CD4-positive, CD25-positive, alpha-beta regulatory T cell (primary cell): ENCODE measurements at regions not wholly inside any gene's neighbourhood (a gene's known extent, or its start where the extent isn't known, plus 50 kb on each side); places are given as distances from the start of the nearest gene placed in this dataset.

Experiments used
- ATAC-seq, 2 donors: fragments of 150-1000 bp; cut with Tn5 transposase; one replicate each; pipeline ENCODE4 v1.10.0; 2021; ENCODE audit warnings: low read depth in 2 of 2, moderate number of reproducible peaks in 2 of 2, moderate library complexity in 1 of 2
- DNase-seq, 3 donors: peaks; one replicate each; pipeline versions ENCODE4 v3.0.0 to v3.0.0-alpha.2; 2012 to 2022; ENCODE audit warnings: mixed read lengths in 1 of 3
- H3K27ac ChIP-seq: one replicate; pipeline ENCODE4 v1.7.0; 2013; ENCODE audit warnings: mild to moderate bottlenecking, low read length; ENCODE audit not compliant: insufficient read depth, poor library complexity, severe bottlenecking
- H3K27me3 ChIP-seq: one replicate; pipeline ENCODE4 v1.7.0; 2013; ENCODE audit warnings: low read length; ENCODE audit not compliant: control insufficient read depth, insufficient read depth
- H3K36me3 ChIP-seq: one replicate; pipeline ENCODE4 v1.7.0; 2013; ENCODE audit warnings: mild to moderate bottlenecking, low read length, moderate library complexity; ENCODE audit not compliant: control insufficient read depth, insufficient read depth
- H3K4me1 ChIP-seq: 2 replicates; pipeline ENCODE4 v1.7.0; 2013; ENCODE audit warnings: mild to moderate bottlenecking, low read length; ENCODE audit not compliant: insufficient read depth, control insufficient read depth, poor library complexity, severe bottlenecking
- H3K4me3 ChIP-seq: one replicate; pipeline ENCODE4 v1.7.0; 2013; ENCODE audit warnings: low read depth, mild to moderate bottlenecking, low read length, moderate library complexity
- H3K9me3 ChIP-seq, 2 experiments: 1 replicate in 1 of 2; 2 replicates in 1 of 2; pipeline ENCODE4 v1.7.0; 2013; ENCODE audit warnings: low read length in 2 of 2, mild to moderate bottlenecking in 1 of 2, moderate library complexity in 1 of 2; ENCODE audit not compliant: control insufficient read depth in 2 of 2
- H3K27ac Mint-ChIP-seq, 3 donors: one replicate each; pipeline ENCODE4 v1.8.0; 2020 to 2022; ENCODE audit warnings: mild to moderate bottlenecking in 3 of 3, mixed read lengths in 3 of 3, moderate library complexity in 2 of 3
- H3K27me3 Mint-ChIP-seq: one replicate; pipeline ENCODE4 v1.8.0; 2022; ENCODE audit warnings: mild to moderate bottlenecking, mixed read lengths
- H3K36me3 Mint-ChIP-seq: one replicate; pipeline ENCODE4 v1.8.0; 2020; ENCODE audit warnings: mixed read lengths
- H3K4me1 Mint-ChIP-seq, 4 donors: one replicate each; pipeline ENCODE4 v1.8.0; 2020 to 2022; ENCODE audit warnings: mixed read lengths in 4 of 4, mild to moderate bottlenecking in 1 of 4
- H3K4me3 Mint-ChIP-seq, 4 donors: one replicate each; pipeline ENCODE4 v1.8.0; 2020 to 2022; ENCODE audit warnings: mild to moderate bottlenecking in 4 of 4, mixed read lengths in 4 of 4, moderate library complexity in 3 of 4
- H3K9me3 Mint-ChIP-seq, 7 donors: one replicate each; pipeline ENCODE4 v1.8.0; 2020 to 2022; ENCODE audit warnings: mixed read lengths in 7 of 7, mild to moderate bottlenecking in 3 of 7, moderate library complexity in 2 of 7

DNA sequence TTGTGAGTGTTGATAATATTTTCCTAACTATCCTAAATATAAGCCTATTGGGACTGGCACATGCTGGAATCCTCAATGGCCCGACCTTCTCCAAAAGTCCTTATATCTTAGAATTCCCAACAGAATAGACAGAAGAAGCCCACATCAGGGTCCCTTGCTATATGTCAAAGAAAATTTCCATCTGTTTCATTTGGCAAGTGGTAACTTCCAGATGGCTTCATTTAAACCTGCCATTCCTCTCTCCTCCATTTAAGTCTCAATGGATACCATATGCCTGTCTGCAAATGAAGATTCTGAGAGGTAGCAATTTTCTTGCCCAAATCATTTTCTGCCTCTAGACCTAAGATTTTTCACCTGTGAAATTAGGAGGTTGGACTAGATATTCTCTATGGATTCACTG lies 73.1 kb upstream of the KCNA4 start:
- Mint-ChIP-seq H3K4me3 (no peak overlapping the region), H3K27me3 (no peaks in the 10 kb centered on the region)

DNA sequence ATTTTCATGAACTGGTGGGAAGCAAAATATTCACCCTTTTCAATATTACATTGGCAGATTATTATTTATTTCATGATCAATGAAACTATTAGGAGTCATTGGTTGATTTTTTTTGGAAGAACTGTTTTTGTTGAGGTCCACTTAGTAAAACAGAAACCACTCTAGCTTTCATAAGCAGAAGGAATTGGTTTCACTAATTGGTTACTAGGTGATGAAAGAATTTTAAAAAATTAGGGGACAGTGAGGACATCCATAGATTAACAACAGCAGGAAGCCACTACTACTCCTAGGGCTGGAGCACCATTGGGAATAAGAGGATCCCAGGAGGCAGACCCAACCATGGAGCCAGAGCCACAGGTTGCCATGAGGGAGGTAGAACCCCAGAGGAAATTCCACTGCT lies 74.4 kb upstream of the KCNA4 start:
- no peaks in the 10 kb centered on the region for H3K36me3 Mint-ChIP-seq
- H3K9me3 Mint-ChIP-seq, result peaks cover 0 to 10% (median 4%) of the 10 kb centered on the region in 7 donors
- H3K4me1 Mint-ChIP-seq, result no peaks in the 10 kb centered on the region
- no peak overlapping the region for H3K27ac Mint-ChIP-seq
- H3K4me3 ChIP-seq, result no peak overlapping the region
- no peaks in the 10 kb centered on the region for H3K27me3 Mint-ChIP-seq
- no peaks in the 10 kb centered on the region for H3K9me3 ChIP-seq
- no peaks in the 10 kb centered on the region for H3K27me3 ChIP-seq
- peak overlapping the region in 1 of 4 donors; percentile 77 for H3K4me3 Mint-ChIP-seq
- H3K27ac ChIP-seq, result no peak overlapping the region
- H3K4me1 ChIP-seq, result no peaks in the 10 kb centered on the region
- DNase-seq (no peak), ATAC-seq (no peak)
- H3K36me3 ChIP-seq, result no peaks in the 10 kb centered on the region

More for the DNA sequence above, 73.1 kb upstream of the KCNA4 start:
- Histone ChIP-seq H3K27ac (no peak overlapping the region), H3K9me3 (no peaks in the 10 kb centered on the region), H3K27me3 (no peaks in the 10 kb centered on the region), H3K36me3 (no peaks in the 10 kb centered on the region), H3K4me1 (no peaks in the 10 kb centered on the region), H3K4me3 (no peak overlapping the region)
- Mint-ChIP-seq H3K36me3 (no peaks in the 10 kb centered on the region), H3K4me1 (no peaks in the 10 kb centered on the region), H3K9me3 (peaks cover 0 to 10% (median 4%) of the 10 kb centered on the region in 7 donors), H3K27ac (no peak overlapping the region)
- ATAC-seq (no peak), DNase-seq (no peak)

DNA sequence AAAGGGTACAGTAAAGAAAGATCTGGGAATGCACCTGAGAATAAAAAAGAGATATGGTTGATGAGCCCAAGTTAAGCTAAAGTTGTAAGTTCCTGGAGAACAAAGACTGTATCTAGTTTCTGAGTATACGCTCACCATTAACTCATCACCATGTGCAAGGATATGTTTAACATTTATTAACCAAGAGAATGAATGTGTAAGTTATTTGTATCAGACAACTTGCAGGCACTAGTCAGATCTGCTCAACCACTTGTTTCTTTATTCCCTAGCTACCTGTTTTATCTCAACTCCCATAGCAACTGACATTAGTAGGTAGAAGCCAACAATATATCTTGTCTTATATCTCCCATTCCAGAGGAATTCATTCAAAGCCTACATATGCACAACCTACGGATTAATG lies 74.9 kb upstream of the KCNA4 start:
- Mint-ChIP-seq H3K27ac (no peak overlapping the region), H3K4me1 (no peaks in the 10 kb centered on the region), H3K4me3 (peak overlapping the region in 1 of 4 donors; percentile 77)

DNA sequence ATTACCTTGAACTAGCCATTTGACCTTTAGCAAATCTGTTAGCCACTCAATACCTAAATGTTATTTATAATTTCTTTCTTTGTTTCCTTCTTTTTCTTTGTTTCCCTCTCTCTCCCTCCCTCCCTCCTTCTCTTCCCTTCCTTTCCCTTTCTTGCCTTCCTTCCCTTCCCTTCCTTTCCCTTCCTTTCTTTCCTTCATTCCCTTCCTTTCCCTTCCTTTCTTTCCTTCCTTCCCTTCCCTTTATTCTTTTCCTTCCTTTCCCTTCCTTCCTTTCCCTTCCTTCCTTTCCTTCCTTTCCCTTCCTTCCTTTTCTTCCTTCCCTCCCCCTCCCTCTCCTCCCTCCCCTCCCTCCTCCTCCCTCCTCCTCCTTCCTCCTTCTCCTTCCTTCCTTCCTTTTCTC lies 75.7 kb upstream of the KCNA4 start:
- no peak overlapping the region for H3K4me3 Mint-ChIP-seq
- Histone ChIP-seq H3K27me3 (no peaks in the 10 kb centered on the region), H3K9me3 (no peaks in the 10 kb centered on the region), H3K4me1 (no peaks in the 10 kb centered on the region), H3K36me3 (no peaks in the 10 kb centered on the region), H3K27ac (no peak overlapping the region), H3K4me3 (no peak overlapping the region)
- DNase-seq, result no peak
- no peak overlapping the region for H3K27ac Mint-ChIP-seq
- H3K36me3 Mint-ChIP-seq, result no peaks in the 10 kb centered on the region
- no peaks in the 10 kb centered on the region for H3K4me1 Mint-ChIP-seq
- no peak for ATAC-seq
- no peaks in the 10 kb centered on the region for H3K27me3 Mint-ChIP-seq
- peaks cover 0 to 10% (median 4%) of the 10 kb centered on the region in 7 donors for H3K9me3 Mint-ChIP-seq

More for the DNA sequence above, 74.9 kb upstream of the KCNA4 start:
- no peaks in the 10 kb centered on the region for H3K27me3 ChIP-seq
- H3K36me3 Mint-ChIP-seq, result no peaks in the 10 kb centered on the region
- no peak overlapping the region for H3K4me3 ChIP-seq
- H3K9me3 ChIP-seq, result no peaks in the 10 kb centered on the region
- H3K4me1 ChIP-seq, result no peaks in the 10 kb centered on the region
- no peak for DNase-seq
- no peaks in the 10 kb centered on the region for H3K36me3 ChIP-seq
- peaks cover 0 to 10% (median 4%) of the 10 kb centered on the region in 7 donors for H3K9me3 Mint-ChIP-seq
- ATAC-seq, result no peak
- H3K27ac ChIP-seq, result no peak overlapping the region
- no peaks in the 10 kb centered on the region for H3K27me3 Mint-ChIP-seq

DNA sequence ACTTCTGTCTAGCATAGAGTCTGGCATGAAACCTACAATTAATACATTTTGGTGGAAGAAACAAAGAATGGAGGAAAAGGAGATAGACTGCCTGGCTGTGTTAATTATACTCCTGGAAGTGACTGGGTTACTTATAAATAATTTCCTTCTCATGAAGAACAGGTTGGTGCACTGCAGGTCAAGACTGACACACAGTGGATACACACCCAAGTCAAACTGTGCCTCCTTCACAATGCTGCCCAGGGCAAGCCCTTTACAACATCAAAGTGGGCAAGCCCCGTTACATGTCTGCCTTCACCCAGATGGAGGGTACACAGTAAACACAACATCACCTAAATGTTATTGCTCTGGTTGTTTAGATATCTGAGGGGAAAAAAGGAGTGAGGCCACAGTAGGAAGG lies 83.7 kb upstream of the KCNA4 start:
- no peak for DNase-seq
- no peaks in the 10 kb centered on the region for H3K27me3 ChIP-seq
- no peaks in the 10 kb centered on the region for H3K4me1 ChIP-seq
- peaks cover 4% of the 10 kb centered on the region for H3K36me3 Mint-ChIP-seq
- no peak overlapping the region for H3K4me3 ChIP-seq
- H3K4me1 Mint-ChIP-seq, result no peaks in the 10 kb centered on the region
- H3K27ac Mint-ChIP-seq, result no peak overlapping the region
- no peaks in the 10 kb centered on the region for H3K27me3 Mint-ChIP-seq
- no peaks in the 10 kb centered on the region for H3K36me3 ChIP-seq
- no peaks in the 10 kb centered on the region for H3K9me3 ChIP-seq
- H3K27ac ChIP-seq, result no peak overlapping the region
- H3K4me3 Mint-ChIP-seq, result peak overlapping the region in 1 of 4 donors; percentile 3
- ATAC-seq, result no peak
- H3K9me3 Mint-ChIP-seq, result peaks cover 2 to 22% (median 6%) of the 10 kb centered on the region in 7 donors

DNA sequence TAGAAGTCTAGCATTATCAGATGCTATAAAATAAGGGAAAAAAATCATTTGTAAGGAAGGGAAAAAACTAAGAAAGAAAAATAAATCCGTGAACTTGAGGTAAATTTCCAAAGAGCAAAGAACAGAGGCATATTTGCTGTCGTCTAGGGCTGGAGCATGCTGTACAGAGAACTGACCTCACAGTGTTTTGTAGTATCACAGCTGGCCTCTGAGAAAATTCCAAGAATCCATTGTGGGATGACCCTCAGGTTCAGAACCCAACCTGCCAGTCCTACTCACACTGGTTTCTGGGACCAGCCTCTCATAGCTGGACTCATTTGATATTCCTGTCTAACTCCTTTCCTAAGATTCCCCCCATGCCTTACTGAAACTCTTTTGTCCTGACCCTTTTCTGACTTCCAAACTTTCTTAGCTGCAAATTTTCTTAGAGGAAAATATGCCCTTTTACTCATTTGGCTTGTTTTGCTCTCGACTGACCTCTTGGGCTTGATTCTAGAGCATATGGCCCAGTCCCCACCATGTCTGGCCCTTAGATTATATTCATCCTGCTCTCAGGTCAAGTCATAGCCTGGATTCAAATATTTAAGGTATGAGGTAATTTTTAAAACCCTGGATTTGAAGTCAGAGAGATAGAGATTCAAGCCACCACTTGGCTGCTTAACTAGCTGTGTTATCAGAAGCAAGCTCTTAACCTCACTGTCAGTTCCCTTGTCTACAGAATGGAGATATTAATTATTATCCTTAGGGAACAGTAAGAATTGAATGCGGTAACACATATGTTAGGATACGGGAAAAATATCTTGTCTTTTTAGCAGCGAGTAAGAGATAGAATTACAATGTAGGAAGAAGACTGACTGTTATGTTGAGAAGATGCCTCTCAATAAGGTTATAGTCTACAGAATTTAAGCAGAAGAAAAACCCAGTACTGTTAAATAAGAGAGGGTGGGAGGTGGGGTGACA lies 89.7 kb upstream of the KCNA4 start:
- no peak for DNase-seq
- Histone ChIP-seq H3K9me3 (no peaks in the 10 kb centered on the region), H3K27me3 (no peaks in the 10 kb centered on the region), H3K36me3 (no peaks in the 10 kb centered on the region), H3K4me3 (no peak overlapping the region), H3K27ac (no peak overlapping the region), H3K4me1 (no peaks in the 10 kb centered on the region)
- Mint-ChIP-seq H3K4me1 (no peaks in the 10 kb centered on the region), H3K4me3 (no peak overlapping the region), H3K9me3 (peaks cover 0 to 22% (median 3%) of the 10 kb centered on the region in 7 donors), H3K27me3 (no peaks in the 10 kb centered on the region), H3K27ac (no peak overlapping the region), H3K36me3 (no peaks in the 10 kb centered on the region)
- ATAC-seq, result no peak

DNA sequence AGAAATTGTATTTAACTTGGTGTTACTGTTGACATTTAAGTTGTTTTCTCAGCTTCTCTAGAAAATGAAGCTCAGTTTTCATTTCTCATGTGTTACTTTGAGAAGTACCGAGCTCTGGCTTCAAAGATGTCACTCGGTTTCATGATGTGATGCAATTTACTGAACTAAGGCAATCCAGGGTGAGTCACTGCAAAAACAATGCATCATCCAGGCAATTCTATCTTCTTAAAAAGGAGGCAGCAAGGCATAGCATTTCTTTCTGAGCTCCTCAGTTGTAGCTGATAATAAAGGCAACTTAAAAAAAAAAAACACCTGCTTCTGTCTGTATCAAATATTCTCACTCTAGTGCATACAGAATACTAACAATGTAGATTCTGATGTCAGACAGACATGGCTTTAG lies 91.1 kb upstream of the KCNA4 start:
- Histone ChIP-seq H3K9me3 (no peaks in the 10 kb centered on the region), H3K36me3 (no peaks in the 10 kb centered on the region), H3K4me1 (no peaks in the 10 kb centered on the region), H3K4me3 (no peak overlapping the region), H3K27ac (no peak overlapping the region), H3K27me3 (no peaks in the 10 kb centered on the region)
- DNase-seq (no peak), ATAC-seq (no peak)
- Mint-ChIP-seq H3K4me3 (no peak overlapping the region), H3K9me3 (peaks cover 0 to 16% (median 3%) of the 10 kb centered on the region in 7 donors), H3K27ac (no peak overlapping the region), H3K27me3 (no peaks in the 10 kb centered on the region), H3K4me1 (no peaks in the 10 kb centered on the region), H3K36me3 (no peaks in the 10 kb centered on the region)

DNA sequence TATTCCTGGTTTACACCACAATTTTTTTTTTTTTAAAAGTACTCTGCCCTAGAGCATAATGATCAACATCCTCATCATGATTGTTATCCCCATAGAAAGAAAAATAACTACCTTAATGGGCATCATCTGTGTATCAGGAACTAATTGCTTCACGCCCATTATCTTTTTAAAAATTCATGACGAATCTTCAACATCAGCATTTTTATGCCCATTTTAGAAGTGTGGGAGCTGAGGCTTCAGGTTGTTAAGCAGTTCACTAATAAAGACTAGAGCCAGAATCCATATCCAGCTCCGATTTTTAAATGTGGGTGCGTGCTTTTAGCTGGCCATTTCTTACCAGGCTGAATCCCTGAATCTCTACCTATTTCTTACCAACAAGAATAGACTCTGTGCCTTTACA lies 92.9 kb upstream of the KCNA4 start:
- peaks cover 0 to 12% (median 4%) of the 10 kb centered on the region in 7 donors for H3K9me3 Mint-ChIP-seq
- H3K36me3 ChIP-seq, result no peaks in the 10 kb centered on the region
- ATAC-seq (no peak), DNase-seq (no peak)
- H3K4me3 Mint-ChIP-seq, result no peak overlapping the region
- no peak overlapping the region for H3K27ac Mint-ChIP-seq
- H3K9me3 ChIP-seq, result no peaks in the 10 kb centered on the region
- H3K27me3 Mint-ChIP-seq, result no peaks in the 10 kb centered on the region
- no peaks in the 10 kb centered on the region for H3K36me3 Mint-ChIP-seq
- H3K27me3 ChIP-seq, result no peaks in the 10 kb centered on the region
- H3K4me3 ChIP-seq, result no peak overlapping the region
- H3K4me1 Mint-ChIP-seq, result no peaks in the 10 kb centered on the region
- no peak overlapping the region for H3K27ac ChIP-seq
- H3K4me1 ChIP-seq, result no peaks in the 10 kb centered on the region
